Fibroblast of peridontal ligament (primary cell): ENCODE measurements at regions not wholly inside any gene's neighbourhood (a gene's known extent, or its start where the extent isn't known, plus 50 kb on each side); places are given as distances from the start of the nearest gene placed in this dataset.
A peak's percentile ranks its signal among the peaks of the same experiment; 100 is the strongest.

Experiments
- DNase-seq: peaks from one replicate; pipeline ENCODE4 v3.0.0-alpha.2; 2010; ENCODE audit errors: extremely low read depth

DNA sequence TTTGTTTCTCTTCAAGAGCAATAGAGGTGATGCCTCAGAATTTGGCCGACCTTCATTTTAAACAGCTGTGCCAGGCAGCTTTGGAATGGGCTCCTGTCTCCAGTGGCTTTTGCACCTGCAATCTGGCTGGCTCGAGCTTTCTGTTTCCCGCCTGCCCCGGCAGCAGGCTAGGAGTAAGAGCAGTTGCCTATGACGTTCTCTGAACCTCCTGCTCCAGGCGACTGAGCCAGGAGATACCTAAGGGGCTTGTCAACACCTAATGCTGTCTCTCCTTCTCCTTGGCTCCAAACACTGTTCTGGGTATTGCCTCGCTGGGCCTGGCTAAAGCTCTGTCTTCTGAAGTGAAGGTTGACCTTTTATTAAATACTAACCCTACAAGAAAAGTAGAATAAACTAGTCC lies 229.9 kb downstream of the LRRN1 start:
- DNase-seq = no peak

DNA sequence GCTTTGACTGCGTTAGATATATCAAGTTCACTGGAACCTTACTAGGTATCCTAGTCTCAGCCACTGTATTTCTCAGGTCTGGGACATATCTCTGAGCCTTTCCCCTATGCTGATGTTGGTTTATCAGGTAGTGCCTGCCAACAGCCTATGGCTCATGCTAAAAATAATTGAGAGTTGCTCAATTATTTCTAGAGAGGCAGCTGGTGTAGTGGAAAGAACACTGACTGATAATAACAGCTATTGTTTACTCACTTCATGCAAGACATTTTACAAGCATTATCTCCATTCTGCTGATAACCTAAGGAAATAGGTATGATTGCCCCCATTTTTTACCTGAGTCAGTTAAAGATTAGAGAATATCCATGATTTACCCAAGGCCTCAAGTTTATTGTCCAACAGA lies 231.4 kb downstream of the LRRN1 start:
- DNase-seq = no peak

DNA sequence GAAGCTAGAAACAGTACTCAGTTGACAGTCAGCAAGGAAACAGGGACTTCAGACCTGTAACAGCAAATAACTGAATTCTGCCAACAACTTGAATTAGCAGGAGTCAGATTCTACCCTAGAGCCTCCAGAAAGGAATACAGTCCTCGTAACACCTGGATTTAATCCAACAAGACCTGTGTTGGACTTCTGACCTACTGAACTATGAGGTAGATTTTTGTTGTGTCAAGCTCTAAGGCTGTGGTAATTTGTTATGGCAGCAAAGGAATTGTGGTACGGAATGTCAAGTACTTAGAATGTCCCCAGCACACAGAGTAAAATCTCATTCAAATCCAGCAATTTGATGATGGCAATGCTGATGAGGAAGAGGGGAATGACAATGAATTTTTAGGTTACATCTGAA lies 234.1 kb downstream of the LRRN1 start:
- no peak for DNase-seq

DNA sequence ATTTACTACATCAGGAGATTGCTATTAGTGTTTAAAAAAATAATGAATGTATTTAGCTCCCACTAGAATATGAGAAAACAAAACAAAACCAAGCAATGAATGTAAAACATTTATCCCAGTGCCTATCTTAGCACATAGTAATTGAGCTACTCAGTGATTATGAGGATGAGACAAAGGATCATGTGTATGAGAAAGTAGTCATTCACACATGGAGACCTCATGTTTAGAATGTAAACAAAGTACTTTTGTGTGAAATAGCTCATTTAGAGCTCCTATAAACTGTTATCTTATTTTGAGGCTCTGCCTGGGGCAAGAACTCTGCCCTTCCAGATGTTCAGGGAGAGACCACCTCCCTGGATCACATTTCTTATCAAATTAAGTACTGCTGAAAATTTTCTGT lies 236.8 kb downstream of the LRRN1 start:
- no peak for DNase-seq

DNA sequence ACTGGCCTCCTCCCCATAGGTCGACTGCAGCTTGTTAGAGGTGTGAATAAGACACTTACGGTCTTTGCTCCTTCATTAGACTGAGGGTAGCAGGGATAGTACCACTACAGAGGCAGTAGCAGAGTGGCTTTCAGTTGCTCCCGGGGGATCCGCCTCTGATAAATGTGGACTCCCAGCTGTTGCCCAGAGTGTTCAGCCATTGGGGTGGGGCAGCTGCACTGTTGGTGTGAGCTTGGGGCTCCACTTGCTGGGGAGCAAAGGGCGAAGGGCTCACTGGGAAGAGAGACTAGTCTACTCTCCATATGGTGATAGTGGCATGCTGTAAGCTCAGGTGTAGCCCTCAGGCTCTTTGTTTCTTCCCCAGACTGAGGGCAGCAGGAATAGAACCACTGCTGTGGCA lies 239.1 kb downstream of the LRRN1 start:
- no peak for DNase-seq

DNA sequence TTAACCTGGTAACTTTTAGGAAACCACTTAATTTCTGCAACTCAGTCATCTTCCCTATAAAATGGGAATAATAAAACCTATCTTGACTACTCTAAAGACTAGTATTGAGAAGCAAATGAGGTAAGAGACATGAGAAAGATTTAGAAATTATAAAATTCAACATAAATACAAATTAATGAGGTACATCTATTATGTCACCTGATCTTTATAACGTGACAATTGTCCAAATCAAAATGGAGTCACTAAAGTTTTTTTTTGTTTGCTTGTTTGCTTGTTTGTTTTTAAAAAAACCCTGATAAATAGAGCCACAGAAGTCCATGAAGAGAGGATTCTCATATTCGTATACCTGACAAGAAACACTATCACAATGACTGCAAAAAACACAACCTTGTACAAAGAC lies 242.8 kb downstream of the LRRN1 start:
- no peak for DNase-seq

DNA sequence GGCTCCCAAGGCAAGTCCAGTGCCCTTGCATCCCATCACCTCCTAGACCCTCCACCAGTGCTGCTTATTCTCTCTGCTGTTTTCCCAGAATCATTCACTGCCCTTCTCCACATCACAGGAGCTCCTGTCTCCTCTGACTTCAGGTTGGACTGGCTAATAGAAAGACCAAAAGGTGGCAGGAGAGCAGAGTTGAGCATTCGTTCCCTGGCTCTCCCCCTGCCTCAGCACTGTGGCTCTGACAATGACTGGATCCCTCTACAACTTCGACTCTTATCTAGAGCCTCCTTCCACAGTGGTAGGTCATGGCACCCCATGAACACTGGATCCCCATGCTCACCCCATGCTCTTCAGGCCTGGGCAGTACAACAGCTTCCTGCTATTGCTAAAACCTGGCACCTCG lies 243.6 kb downstream of the LRRN1 start:
- DNase-seq = no peak

DNA sequence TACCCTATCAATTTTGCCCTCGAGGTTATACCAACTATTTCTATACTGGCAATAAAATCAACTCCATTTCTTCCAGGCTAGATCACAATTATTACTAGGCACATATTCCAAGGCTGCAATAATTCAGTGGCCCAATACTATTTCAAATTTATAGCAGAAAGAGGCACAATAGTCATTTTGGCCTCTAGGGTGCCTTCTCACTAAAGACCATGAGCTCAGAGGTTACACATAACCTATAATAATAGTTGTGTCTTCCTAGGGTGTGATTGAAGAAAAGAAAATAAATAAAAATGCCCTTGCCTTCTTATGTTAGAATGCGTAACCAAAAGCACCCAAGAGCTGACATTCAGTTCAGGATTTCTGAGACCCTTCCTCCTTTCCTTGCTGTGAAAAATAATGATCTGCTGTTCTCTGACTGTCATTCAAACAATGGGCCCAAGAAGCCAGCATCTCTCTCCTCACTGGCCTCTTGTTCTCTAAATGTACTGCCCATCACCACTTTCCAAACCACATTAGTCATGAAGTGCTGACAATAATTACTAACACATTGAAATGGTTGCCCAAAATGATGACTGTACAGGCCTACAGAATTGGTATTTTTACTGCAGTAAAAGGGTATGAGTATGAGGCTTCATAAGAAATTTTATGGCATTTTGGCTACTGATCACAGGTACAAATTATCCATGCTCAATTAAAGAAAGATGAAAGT lies 244.8 kb downstream of the LRRN1 start:
- peak; percentile 1 for DNase-seq

DNA sequence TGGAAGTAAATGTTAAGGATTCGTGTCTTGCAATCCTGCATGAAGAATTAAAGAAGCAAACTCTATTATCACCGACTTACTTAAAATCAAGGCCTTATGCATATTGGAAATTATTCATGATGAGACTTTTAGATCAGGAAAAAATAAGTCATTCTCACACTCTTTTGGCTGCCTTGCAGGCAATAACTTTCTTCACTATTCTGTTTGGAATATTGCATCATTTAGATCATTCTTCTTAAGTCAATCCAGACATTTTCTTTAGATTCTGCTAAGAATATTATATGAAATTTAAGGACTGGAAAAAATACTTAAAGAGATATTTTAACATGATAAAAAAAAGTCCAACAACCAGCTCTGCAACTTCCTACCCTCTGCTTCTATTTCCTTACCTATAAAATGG lies 245.4 kb downstream of the LRRN1 start:
- DNase-seq = no peak

DNA sequence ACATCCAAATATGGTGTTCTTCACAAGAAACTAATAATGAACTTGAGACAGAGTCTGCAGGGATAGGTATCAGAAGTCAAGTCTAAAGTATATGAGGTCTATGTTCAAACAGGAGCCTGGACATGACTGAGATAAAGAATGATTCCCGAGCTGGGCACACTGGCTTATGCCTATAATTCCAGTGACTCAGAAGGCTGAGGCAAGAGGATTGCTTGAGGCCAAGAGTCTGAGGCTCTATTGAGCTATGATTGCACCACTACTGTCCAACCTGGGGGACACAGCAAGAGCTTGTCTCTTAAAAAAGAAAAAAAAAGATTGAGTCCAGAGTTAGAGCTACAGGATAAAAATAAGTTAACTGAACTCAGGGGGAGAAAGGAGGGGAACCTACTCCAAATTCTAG lies 246.5 kb downstream of the LRRN1 start:
- DNase-seq = no peak

DNA sequence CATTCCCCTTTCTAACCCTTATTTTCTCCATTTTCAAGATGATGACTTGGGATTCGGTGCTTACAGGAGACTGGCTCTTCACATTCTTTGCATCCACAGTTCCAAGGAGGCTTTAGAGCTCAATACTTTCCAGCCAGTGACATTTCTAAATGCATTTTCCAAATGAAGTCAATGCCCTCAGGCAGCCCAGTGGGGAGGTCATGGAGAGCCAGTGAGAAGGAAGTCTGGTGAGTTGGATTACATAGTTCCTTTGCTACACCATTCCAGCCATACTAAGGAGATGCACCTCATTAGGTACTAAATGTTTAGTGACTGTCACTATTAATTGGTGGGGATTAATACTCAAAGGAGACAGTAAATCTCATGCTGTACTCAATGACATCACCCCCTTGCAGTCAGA lies 248.1 kb downstream of the LRRN1 start:
- no peak for DNase-seq

DNA sequence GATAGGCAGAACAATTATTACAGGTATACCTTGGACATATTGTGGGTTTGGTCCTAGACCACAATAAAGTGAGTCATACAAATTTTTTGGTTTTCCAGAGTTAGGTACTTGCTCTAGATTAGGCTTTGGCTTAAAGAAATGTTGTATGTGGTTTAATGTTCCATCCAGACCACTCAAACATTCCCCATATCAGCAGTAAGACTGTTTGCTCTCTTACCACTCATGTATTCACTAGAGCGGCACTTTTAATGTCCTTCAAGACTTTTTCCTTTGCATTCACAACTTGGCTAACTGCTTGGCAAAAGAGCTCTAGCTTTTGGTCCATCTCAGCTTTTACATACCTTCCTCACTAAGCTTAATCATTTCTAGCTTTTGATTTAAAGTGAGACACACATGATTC lies 250.5 kb upstream of the SETMAR start:
- no peak for DNase-seq

DNA sequence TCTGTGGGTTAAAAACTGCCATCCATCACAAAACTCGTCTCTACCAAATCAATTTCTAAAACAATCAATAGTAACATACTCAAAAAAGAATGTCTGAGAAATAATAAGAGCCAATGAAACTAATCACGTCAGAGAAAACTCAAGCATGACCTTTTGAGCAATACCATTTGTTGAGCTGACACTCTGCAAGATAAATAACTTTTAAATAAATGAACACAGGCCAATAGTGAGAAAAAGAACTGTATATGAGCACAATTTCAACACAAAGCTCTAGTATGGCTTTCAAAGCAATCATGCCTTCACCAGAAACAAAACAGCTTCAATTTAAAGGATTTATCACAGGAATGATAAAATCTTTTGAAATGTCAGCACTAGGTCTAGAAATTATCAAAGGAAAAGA lies 249.2 kb upstream of the SETMAR start:
- no peak for DNase-seq

DNA sequence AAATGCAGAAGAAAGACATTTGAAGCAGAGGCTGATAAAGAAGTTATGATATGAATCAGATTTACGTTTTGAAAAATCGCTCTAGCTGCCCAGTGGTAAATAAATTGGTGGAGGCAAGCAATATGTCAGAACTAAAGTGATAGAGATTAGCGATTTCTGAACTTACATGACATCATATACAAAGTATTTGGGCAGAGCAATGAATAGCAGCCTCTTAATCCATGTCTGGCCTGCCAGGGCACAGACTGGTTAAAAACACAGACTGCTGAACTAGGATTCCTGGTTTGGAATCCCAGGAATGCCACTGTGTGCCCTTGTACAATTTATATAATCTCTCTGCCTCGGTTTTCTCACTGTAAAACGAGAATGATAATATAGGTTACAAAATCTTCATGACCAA lies 243.1 kb upstream of the SETMAR start:
- no peak for DNase-seq

DNA sequence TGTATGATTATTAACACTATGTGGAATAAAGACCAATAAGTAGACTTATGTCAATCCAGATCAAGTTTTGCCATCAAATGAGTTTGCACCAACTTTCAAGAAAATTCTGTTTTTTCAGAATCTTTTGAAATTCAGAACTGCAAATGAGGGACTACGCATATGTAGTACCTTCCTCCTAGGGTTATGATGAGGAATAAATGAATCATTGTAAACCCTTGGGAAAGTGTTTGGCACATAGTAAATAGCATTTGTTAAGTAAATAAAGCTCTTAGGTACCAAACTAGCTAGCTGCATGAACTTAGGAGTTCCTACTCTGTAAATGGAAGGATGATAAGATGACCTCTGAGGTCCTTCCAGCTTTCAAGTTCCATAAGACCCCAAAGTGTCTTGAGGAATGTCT lies 242.6 kb upstream of the SETMAR start:
- DNase-seq = no peak

DNA sequence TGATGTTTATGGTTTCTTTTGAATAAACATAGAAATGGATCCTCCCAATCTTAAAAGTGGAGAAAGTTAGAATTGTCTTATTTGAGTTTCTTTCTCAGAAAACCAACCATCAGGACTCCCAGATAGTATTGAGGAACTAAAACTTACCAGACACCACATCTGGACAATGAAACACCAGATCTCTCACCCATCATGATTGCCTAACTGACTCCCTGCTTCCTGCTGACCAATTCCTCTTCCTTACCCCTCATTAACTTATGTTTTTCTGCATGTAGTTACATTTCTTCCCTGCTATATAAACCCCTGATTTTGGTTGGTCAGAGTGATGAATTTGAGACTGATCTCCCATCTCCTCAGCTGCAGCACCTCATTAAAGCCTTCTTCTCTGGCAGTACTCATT lies 242.0 kb upstream of the SETMAR start:
- DNase-seq = no peak

DNA sequence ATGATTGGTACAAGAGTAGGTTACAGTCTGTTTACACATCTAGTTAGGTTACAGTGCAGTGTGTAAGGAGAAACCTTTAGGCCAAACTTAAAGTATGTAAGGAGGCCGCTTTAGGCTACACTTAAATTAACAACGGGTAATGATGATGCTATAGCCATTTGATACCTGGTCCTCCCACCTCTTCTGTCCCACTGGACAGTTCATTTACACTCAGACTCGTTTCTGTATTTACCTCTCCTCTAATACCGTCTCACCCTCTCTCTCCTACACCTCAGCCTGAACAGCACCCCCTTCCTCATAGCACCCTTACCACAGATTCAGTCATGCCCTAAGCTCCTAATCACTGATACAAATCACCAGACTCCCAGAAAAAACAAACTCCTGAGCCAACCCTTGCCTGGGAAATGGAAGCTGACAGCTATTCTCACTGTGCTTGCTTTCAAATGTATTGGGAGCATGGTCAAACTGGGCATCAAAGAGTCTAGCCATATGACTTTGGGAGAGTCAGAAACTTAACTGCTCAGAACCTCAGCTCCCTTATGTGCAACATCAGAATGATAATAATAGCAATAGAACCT lies 241.3 kb upstream of the SETMAR start:
- no peak for DNase-seq

DNA sequence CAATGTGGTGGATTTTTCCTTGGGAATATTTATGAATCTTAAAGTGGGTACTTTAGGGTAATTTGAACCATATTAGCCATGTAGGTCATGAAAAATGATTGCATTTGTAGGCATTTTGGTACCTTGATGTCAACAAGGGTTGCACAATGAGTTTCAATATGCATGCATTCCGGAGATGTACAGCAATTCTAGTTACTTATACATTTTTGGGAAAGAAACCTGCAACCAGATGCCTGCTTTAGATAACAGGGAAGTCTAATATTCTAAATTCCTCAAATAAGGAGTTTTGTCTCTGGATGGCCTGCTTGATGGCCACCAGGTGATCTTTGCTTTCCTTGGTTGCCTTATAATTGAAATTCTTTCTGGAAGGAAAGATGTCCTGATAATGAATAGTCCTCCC lies 240.5 kb upstream of the SETMAR start:
- DNase-seq = no peak

DNA sequence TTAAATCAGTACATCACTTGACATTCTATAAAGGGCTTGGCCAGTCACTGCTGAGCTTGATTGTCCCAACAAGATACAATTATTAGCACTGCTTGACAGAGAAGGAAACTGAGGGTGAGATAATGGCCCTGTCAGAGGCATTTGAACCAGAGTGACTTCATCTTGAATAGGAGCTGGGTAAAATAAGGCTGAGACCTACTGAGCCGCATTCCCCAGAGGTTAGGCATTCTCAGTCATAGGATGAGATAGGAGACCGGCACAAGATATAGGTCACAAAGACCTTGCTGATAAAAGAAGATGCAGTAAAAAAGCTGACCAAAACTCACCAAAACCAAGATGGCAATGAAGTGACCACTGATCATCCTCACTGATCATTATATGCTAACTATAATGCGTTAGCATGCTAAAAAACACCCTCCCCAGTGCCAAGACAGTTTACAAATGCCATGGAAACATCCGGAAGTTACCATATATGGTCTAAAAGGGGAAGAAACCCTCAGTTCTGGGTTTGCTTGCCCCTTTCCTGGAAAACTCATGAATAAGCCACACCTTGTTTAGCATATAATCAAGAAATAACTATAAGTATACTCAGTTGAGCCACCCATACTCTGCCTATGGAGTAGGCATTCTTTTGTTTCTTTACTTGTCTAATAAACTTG lies 239.1 kb upstream of the SETMAR start:
- no peak for DNase-seq

DNA sequence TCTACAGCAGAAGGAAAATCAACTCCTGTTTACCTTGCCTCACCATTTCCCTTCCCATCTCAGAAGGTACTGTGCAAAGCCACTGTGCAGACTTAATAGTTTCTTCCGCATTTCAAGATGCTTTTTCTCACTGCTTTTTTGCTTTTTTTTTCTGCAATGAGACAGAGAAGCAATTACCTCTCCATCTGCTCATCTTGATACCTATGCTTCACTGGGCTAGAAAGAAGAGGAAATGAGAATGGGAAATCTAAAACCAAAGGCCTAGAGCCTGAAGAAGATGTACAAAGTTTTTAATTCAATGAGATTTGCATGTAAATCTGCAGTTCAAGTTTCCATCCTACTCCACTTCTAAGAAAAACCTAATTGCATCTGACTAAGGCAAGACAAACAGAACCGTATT lies 238.1 kb upstream of the SETMAR start:
- no peak for DNase-seq

DNA sequence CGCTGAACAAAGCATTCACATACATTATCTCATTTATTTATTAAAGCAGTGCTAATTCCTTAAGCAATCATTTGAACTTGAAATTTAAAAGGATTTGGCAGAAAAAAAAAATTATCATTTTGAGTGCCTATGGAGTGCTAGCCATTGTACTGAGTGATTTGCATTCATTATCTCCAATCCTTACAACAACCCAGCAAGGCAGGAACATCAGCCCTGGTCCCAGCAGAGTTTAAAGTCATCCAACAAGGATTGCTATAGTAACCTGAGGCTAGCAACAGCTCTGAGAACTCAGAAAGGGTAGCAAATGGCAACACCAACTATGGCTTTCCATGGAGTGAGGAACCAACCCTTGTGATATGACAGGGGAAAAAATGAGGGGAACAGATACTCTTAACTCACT lies 237.6 kb upstream of the SETMAR start:
- DNase-seq = no peak

DNA sequence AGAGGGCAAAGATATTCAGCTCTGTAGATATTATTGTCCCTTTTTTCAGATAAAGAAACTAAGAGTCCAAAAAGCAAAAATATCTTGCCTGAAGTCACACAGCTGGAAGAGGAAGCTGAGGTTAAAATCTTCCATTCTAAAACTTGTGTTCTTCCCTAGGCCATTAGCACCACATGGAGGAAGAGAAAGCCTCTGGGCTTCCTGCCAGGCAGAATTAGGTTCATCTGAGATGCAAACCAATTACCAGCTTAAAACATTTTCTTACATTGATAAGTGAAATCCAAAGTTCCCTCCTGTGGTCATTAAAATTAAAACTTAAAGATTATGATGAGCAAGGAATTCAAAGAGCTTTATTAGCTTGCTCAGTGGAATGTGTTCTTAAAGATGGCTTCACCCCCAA lies 235.3 kb upstream of the SETMAR start:
- no peak for DNase-seq

DNA sequence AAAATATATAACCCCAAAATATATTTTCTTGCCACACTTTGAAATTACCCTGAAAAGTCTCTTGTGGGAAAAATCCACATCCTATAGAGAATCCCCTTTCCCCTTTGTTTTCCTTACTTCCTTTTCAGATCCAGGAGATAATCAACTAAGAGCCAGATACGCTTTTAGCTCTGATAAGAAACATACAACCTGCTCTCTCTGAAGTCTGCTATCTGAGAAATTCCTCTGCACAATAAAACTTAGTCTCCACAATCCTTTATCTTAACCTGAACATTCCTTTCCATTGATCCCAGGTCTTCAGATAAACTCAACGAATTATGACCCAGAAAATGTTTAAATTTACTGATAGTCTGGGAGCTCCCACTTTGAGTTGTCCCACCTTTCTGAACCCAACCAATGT lies 233.4 kb upstream of the SETMAR start:
- DNase-seq = no peak
